ENCODE measurements at regions not wholly inside any gene's neighbourhood (a gene's known extent, or its start where the extent isn't known, plus 50 kb on each side); places are given as distances from the start of the nearest gene placed in this dataset.

DNA sequence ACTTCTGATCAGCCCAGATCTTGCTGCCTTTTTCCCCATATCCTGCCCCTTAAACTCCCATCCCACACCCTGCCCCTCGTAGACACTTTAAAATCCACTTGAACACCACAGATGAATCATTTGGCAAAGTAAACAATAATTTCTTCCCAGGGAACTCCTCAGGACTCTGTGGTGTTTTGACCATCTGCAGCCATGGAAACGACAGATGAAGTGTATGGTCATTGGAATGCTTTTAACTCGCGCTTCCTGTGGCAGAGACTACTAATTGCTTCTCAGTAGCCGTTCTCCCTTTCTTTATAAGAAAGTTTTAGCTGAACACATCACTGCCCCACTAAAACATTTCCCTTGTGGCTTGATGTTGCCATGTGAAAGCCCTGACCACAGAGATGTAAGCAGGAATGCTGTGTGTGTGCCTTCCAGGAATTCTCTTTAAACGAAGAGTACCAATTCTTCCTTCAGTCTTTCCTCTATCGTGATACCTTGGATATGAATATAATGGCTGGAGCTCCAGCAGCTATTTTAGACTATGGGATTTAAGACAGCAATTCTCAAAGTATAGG, 92.7 kb upstream of the PARD3B start:
- H3K9ac ChIP-seq (ENCODE audit: low read depth in 1 of 3, low read length in 3 of 3), result no peak overlapping the region
- no peaks in the 10 kb centered on the region for H3K9me3 ChIP-seq (ENCODE audit: control insufficient read depth in 3 of 3, low read length in 3 of 3)
- peaks cover 0 to 5% (median 4%) of the 10 kb centered on the region in 3 donors for H3K4me1 ChIP-seq (ENCODE audit: control insufficient read depth in 3 of 3, insufficient read depth in 3 of 3, low read length in 3 of 3)
- H3K27me3 ChIP-seq (ENCODE audit: control insufficient read depth in 3 of 3, insufficient read depth in 3 of 3, low read length in 3 of 3), result no peaks in the 10 kb centered on the region
- H3K27ac ChIP-seq (ENCODE audit: low read depth, low read length), result peak overlapping the region; percentile 38
- no peak overlapping the region for H3K4me3 ChIP-seq (ENCODE audit: low read length in 3 of 3)
- no peaks in the 10 kb centered on the region for H3K36me3 ChIP-seq (ENCODE audit: control insufficient read depth in 3 of 3, insufficient read depth in 3 of 3, low read length in 3 of 3)

DNA sequence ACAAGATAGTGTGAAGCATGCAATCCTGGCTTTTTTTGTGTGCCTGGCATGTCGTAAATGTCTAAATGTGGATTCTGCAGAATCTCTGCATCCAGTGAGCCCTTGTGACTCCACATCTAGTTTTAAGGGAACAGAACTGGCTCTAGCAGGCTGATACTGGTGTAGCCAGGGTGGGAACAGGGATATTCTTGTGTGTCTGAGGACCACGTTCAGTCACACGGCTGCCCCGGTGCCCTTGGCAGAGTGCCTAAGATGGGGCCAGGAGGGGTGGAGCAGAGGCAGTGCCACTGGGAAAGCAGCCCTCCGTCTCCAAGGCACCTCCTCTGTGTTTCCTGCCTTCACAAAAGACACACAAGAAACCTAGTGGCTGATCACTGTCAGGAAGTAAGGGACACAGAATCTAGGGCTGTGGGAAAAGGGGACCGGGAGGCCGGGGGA, 91.5 kb upstream of the PARD3B start:
- Histone ChIP-seq H3K4me1 (ENCODE audit: control insufficient read depth in 3 of 3, insufficient read depth in 3 of 3, low read length in 3 of 3) (peaks cover 0 to 5% (median 4%) of the 10 kb centered on the region in 3 donors), H3K9ac (ENCODE audit: low read depth in 1 of 3, low read length in 3 of 3) (no peak overlapping the region), H3K27ac (ENCODE audit: low read depth, low read length) (no peak overlapping the region), H3K9me3 (ENCODE audit: control insufficient read depth in 3 of 3, low read length in 3 of 3) (no peaks in the 10 kb centered on the region), H3K4me3 (ENCODE audit: low read length in 3 of 3) (peak overlapping the region in 1 of 3 donors; percentile 36), H3K36me3 (ENCODE audit: control insufficient read depth in 3 of 3, insufficient read depth in 3 of 3, low read length in 3 of 3) (no peaks in the 10 kb centered on the region), H3K27me3 (ENCODE audit: control insufficient read depth in 3 of 3, insufficient read depth in 3 of 3, low read length in 3 of 3) (no peaks in the 10 kb centered on the region)

DNA sequence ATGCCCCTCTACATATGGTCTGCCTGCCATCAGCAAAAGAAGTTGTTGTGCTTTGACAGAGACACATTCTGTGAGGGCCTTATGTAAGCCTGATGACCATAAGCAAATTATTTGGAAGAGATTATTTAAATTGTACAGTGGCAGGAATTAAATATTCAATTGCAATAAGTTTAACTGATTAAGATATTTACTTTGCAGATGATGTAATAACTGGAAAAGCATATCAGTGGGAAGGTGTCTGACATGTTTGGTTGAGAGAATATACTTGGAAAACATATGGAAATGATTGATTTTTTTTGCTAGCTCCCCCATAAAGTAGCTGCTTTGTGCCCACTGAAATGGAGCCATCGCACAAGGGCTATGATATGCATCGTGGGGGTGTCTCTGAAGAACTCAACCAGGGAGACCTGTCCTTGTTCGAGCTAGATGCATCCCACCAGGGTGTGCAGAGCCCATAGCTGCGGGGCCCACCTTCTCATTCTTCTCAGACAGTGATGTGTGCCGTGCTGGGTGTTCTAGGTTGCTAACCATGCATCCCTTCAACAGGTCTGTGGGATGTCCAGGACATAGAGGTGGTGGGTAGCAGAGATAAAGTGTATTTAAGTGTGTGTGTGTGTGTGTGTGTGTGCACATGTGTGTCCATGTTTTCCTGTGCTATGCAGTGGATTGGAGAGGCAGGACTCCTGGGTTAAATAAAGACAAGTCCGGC, 90.4 kb upstream of the PARD3B start:
- H3K27ac ChIP-seq (ENCODE audit: low read depth, low read length), result no peak overlapping the region
- no peaks in the 10 kb centered on the region for H3K9me3 ChIP-seq (ENCODE audit: control insufficient read depth in 3 of 3, low read length in 3 of 3)

DNA sequence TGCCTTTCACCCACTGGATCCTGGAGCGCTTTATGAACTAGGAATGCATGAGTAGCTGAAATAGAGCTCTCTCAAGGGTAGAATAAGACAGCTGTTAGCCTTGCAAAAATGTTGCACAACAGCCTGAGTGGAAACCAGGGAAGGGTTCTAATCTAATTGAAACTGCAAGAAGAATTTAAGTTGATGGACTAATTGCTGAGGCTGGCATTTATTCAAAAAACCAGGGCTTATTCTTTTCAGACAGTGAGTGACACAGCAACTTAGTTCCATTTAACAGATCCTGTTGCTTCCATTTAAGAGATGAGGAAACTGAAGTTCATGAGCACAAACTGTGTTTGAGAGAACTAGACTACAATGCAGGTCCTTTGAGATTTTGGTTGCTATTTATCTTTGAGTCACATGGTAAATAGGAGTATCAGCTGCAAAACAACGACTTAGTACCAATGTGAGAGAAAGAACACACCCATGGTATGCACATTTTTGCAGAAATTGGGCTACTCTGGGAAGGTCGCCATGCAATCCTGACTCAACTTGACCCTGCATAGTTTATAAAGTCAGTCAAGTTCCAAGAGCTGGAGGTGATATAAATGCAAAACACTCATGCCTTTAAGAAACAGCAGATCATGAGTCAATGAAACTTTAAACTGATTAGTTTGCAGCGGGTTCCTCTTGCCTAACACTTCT, 76.4 kb upstream of the PARD3B start:
- no peak overlapping the region for H3K9ac ChIP-seq (ENCODE audit: low read depth in 1 of 3, low read length in 3 of 3)
- no peaks in the 10 kb centered on the region for H3K36me3 ChIP-seq (ENCODE audit: control insufficient read depth in 3 of 3, insufficient read depth in 3 of 3, low read length in 3 of 3)

More for the DNA sequence above, 90.4 kb upstream of the PARD3B start:
- H3K4me3 ChIP-seq (ENCODE audit: low read length in 3 of 3), result no peak overlapping the region
- H3K4me1 ChIP-seq (ENCODE audit: control insufficient read depth in 3 of 3, insufficient read depth in 3 of 3, low read length in 3 of 3), result peaks cover 0 to 5% (median 4%) of the 10 kb centered on the region in 3 donors
- no peaks in the 10 kb centered on the region for H3K36me3 ChIP-seq (ENCODE audit: control insufficient read depth in 3 of 3, insufficient read depth in 3 of 3, low read length in 3 of 3)
- no peaks in the 10 kb centered on the region for H3K27me3 ChIP-seq (ENCODE audit: control insufficient read depth in 3 of 3, insufficient read depth in 3 of 3, low read length in 3 of 3)
- H3K9ac ChIP-seq (ENCODE audit: low read depth in 1 of 3, low read length in 3 of 3), result no peak overlapping the region

DNA sequence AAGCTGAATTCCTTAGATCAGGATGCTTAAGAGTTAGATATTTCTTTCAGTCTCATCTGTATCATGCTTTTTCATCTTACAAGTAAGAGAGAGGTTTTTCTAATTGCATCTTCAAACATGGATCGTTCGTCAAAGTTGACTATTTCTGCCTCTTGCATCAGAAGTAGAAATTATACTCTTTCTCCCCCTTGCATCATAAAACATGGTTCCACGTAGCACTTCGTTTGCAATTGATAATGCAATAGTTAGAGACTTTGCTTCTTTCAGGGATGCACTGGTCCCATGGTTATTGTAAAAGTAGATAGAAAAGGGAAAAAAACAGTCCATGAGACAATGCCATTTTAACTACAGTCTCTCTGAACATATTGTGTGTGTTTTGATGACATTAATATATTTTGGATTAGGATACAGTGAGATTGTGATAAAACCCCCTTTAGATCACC, 75.1 kb upstream of the PARD3B start:
- Histone ChIP-seq H3K4me1 (ENCODE audit: control insufficient read depth in 3 of 3, insufficient read depth in 3 of 3, low read length in 3 of 3) (no peaks in the 10 kb centered on the region), H3K27ac (ENCODE audit: low read depth, low read length) (no peak overlapping the region)

More for the DNA sequence above, 76.4 kb upstream of the PARD3B start:
- H3K9me3 ChIP-seq (ENCODE audit: control insufficient read depth in 3 of 3, low read length in 3 of 3), result no peaks in the 10 kb centered on the region
- no peak overlapping the region for H3K27ac ChIP-seq (ENCODE audit: low read depth, low read length)
- H3K4me1 ChIP-seq (ENCODE audit: control insufficient read depth in 3 of 3, insufficient read depth in 3 of 3, low read length in 3 of 3), result no peaks in the 10 kb centered on the region
- no peaks in the 10 kb centered on the region for H3K27me3 ChIP-seq (ENCODE audit: control insufficient read depth in 3 of 3, insufficient read depth in 3 of 3, low read length in 3 of 3)
- H3K4me3 ChIP-seq (ENCODE audit: low read length in 3 of 3), result no peak overlapping the region

DNA sequence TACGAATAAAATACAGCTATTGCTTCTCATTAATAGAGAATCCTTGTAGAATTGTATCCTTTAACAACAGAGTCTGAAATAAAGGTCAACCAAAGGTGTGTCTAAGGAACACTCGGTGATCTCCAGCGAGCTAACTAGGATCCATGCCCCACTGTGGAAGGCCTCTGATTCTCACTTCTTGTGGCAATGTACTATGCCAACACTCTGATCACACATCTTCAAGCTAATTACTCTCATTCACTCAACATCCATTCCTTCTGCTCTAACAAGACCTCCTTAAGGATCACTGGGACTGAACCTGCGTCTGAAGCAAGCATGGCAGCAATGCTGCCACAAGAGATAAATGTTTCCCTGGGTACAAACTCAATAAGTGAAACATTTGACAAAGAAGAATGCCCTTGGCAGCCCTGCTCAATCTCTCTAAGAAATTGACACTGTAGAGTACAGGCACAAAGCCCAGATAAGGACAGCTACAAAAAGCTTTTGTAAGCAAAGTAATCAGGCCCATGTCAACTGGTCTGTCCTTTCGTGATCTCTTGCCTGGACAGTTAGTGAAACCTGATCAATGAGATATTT, 74.6 kb upstream of the PARD3B start:
- Histone ChIP-seq H3K27me3 (ENCODE audit: control insufficient read depth in 3 of 3, insufficient read depth in 3 of 3, low read length in 3 of 3) (no peaks in the 10 kb centered on the region), H3K36me3 (ENCODE audit: control insufficient read depth in 3 of 3, insufficient read depth in 3 of 3, low read length in 3 of 3) (no peaks in the 10 kb centered on the region), H3K9ac (ENCODE audit: low read depth in 1 of 3, low read length in 3 of 3) (no peak overlapping the region), H3K4me1 (ENCODE audit: control insufficient read depth in 3 of 3, insufficient read depth in 3 of 3, low read length in 3 of 3) (no peaks in the 10 kb centered on the region), H3K4me3 (ENCODE audit: low read length in 3 of 3) (no peak overlapping the region), H3K27ac (ENCODE audit: low read depth, low read length) (no peak overlapping the region), H3K9me3 (ENCODE audit: control insufficient read depth in 3 of 3, low read length in 3 of 3) (no peaks in the 10 kb centered on the region)

More for the DNA sequence above, 75.1 kb upstream of the PARD3B start:
- Histone ChIP-seq H3K9me3 (ENCODE audit: control insufficient read depth in 3 of 3, low read length in 3 of 3) (no peaks in the 10 kb centered on the region), H3K36me3 (ENCODE audit: control insufficient read depth in 3 of 3, insufficient read depth in 3 of 3, low read length in 3 of 3) (no peaks in the 10 kb centered on the region), H3K4me3 (ENCODE audit: low read length in 3 of 3) (no peak overlapping the region), H3K9ac (ENCODE audit: low read depth in 1 of 3, low read length in 3 of 3) (no peak overlapping the region), H3K27me3 (ENCODE audit: control insufficient read depth in 3 of 3, insufficient read depth in 3 of 3, low read length in 3 of 3) (no peaks in the 10 kb centered on the region)

DNA sequence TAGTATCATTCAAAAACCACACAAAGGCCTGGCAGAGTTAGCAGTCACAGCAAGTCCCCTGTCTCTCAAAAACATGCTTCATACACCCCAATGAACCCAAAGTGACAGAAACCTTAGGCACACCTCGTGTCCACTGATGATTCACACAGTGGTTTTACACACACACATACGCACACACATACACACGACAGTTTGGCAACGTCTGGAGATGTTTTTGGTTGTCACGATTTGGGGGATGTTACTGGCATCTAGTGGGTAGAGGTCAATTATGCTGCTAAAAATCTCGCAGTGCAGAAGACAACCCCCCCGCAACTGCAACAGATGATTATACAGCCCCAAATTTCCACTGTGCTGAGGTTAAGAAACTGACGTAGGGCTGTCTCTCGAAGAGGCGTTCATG, 72.9 kb upstream of the PARD3B start:
- Histone ChIP-seq H3K4me3 (ENCODE audit: low read length in 3 of 3) (no peak overlapping the region), H3K4me1 (ENCODE audit: control insufficient read depth in 3 of 3, insufficient read depth in 3 of 3, low read length in 3 of 3) (no peaks in the 10 kb centered on the region), H3K9me3 (ENCODE audit: control insufficient read depth in 3 of 3, low read length in 3 of 3) (no peaks in the 10 kb centered on the region), H3K36me3 (ENCODE audit: control insufficient read depth in 3 of 3, insufficient read depth in 3 of 3, low read length in 3 of 3) (no peaks in the 10 kb centered on the region), H3K27ac (ENCODE audit: low read depth, low read length) (no peak overlapping the region), H3K27me3 (ENCODE audit: control insufficient read depth in 3 of 3, insufficient read depth in 3 of 3, low read length in 3 of 3) (no peaks in the 10 kb centered on the region), H3K9ac (ENCODE audit: low read depth in 1 of 3, low read length in 3 of 3) (no peak overlapping the region)

DNA sequence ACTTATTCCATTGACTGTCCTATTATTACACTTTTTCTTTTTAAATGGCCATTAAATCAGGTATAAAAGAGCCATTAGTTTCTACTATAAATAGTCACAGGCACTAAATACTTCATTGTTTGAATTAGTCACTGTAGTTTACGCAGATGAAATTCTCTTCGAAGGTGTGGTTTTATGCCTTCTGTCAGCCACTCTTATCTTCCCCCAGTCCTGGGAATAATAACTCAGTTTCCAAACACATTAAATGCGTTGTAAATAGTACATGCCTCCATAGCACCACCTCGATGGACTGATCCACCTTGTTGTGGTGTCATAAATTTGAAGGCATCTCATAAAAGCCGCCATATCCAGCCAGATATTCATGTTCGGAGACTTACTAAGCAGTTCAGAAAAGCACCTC, 72.1 kb upstream of the PARD3B start:
- no peaks in the 10 kb centered on the region for H3K4me1 ChIP-seq (ENCODE audit: control insufficient read depth in 3 of 3, insufficient read depth in 3 of 3, low read length in 3 of 3)
- H3K27me3 ChIP-seq (ENCODE audit: control insufficient read depth in 3 of 3, insufficient read depth in 3 of 3, low read length in 3 of 3), result no peaks in the 10 kb centered on the region
- no peak overlapping the region for H3K4me3 ChIP-seq (ENCODE audit: low read length in 3 of 3)
- H3K36me3 ChIP-seq (ENCODE audit: control insufficient read depth in 3 of 3, insufficient read depth in 3 of 3, low read length in 3 of 3), result no peaks in the 10 kb centered on the region
- H3K9ac ChIP-seq (ENCODE audit: low read depth in 1 of 3, low read length in 3 of 3), result no peak overlapping the region
- H3K27ac ChIP-seq (ENCODE audit: low read depth, low read length), result no peak overlapping the region
- H3K9me3 ChIP-seq (ENCODE audit: control insufficient read depth in 3 of 3, low read length in 3 of 3), result no peaks in the 10 kb centered on the region

DNA sequence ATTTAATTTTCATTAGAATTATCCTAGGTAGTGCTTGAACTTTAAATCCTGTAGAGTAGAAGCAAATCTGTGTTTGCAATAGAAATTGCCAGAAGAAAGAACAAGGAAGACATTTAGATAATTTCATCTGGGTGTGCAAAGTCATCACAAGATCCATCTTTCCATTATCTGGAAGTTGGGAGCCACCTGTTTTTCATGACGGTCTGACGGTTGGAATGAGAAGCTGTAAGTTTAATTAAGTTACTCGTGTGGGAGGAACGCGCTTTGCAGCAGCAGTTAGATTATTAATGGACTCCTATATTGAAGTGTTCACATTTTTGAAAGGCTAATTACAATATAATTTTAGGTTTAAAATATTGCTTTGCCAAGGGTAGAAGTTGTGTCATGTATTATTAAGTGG, 69.9 kb upstream of the PARD3B start:
- no peak overlapping the region for H3K4me3 ChIP-seq (ENCODE audit: low read length in 3 of 3)
- no peak overlapping the region for H3K9ac ChIP-seq (ENCODE audit: low read depth in 1 of 3, low read length in 3 of 3)
- H3K36me3 ChIP-seq (ENCODE audit: control insufficient read depth in 3 of 3, insufficient read depth in 3 of 3, low read length in 3 of 3), result no peaks in the 10 kb centered on the region
- H3K27me3 ChIP-seq (ENCODE audit: control insufficient read depth in 3 of 3, insufficient read depth in 3 of 3, low read length in 3 of 3), result no peaks in the 10 kb centered on the region
- no peaks in the 10 kb centered on the region for H3K9me3 ChIP-seq (ENCODE audit: control insufficient read depth in 3 of 3, low read length in 3 of 3)
- no peaks in the 10 kb centered on the region for H3K4me1 ChIP-seq (ENCODE audit: control insufficient read depth in 3 of 3, insufficient read depth in 3 of 3, low read length in 3 of 3)
- H3K27ac ChIP-seq (ENCODE audit: low read depth, low read length), result no peak overlapping the region

All from skeletal muscle tissue (tissue), 3 donors.